NCI-H2029 treated with DMSO at 0.1 percent for 48 hours (cell line): ENCODE measurements at regions not wholly inside any gene's neighbourhood (a gene's known extent, or its start where the extent isn't known, plus 50 kb on each side); places are given as distances from the start of the nearest gene placed in this dataset.
"Not testable (repeated sequence)": the region's sequence is repeated elsewhere in the genome, so short reads cannot be mapped to it uniquely, and the experiment has no call there.

Experiments
- DNase-seq: peaks from one replicate; lab custom pipeline; 2025; lab: John Stamatoyannopoulos, UW

DNA sequence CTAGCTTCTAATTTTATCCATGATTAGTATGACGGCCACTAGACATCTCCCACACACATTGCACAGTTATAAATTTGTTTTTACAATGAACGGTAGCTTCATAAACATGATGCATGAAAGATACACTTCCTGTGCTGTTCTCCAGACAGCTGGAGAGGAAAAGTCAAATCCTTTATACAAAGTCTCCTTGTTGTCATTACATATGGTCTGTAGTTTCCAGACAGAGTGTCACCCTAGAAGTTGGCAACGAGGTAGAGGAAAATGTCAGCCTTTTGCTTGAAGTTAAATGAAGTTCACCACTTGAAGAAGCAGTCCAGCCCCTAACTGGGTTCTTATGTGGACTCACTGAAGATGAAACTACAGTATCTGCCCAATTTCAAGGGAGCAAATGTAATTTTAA lies 253.0 kb upstream of the P2RY1 start:
- DNase-seq, result no peak

- DNase-seq, result no peak
Measured at GRCh38 chr3:152583963-152584362, 251.0 kb upstream of the P2RY1 start.

DNA sequence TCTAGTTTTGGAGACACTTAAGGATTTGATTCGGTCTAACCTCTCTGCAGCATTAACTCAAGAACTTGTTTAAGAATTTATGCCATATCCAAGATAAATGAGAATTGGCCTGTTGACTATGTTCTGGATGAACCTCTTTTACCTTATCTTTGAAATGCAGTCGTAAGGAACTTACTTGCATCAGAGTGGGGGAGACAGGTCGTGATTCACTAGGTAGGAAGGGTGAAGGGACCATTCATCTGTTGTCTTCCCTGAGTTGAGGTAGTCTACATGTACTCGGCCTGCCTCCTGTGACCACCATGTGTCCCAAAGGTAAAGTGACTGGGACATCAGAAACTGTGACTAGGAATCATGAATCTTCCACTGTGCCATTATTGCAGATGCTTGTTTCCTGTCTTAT lies 248.0 kb upstream of the P2RY1 start:
- no peak for DNase-seq

DNA sequence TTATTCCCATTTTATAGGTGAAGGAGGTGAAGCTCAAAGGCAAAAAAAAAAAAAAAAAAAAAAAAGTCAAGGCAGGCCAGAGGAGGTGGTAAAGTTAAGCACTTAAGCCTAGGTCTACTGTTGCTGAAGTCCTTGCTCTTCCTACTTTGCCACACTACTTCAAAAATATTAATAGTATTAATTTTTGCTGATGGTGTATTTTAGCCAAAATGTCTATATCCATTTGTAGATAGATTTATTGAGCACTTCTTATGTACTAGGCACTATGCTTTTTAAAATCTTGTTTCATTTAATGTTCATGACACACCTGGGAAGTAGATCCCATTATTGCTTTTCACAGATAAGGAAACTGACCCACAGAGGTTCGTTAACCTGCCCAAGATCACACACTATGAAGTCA lies 247.1 kb upstream of the P2RY1 start:
- DNase-seq, result no peak

DNA sequence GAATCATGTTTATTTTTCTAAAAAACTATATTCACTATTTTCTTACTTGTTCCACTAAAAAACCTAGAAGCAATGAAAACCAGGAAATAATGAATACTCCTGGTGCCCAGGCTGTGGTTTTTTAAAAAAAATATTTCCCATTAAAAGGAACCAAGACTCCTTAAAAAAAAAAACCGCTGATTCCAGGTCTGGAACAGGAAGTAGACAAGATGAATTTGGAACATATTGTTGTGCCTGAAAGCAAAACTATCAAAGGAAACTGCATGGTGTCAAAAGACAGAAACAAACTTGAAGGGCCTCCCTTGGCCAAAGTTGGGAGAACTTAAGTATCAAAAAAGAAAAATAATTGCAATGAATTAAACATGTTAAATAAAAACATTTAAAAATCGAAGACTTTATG lies 245.3 kb upstream of the P2RY1 start:
- DNase-seq, result no peak

GRCh38 chr3:152591515-152591914 lies 243.4 kb upstream of the P2RY1 start:
- no peak for DNase-seq

- no peak for DNase-seq
Measured at GRCh38 chr3:152593242-152593641, 241.7 kb upstream of the P2RY1 start.

- no peak for DNase-seq
Measured at GRCh38 chr3:152595975-152596821, 238.7 kb upstream of the P2RY1 start.

DNA sequence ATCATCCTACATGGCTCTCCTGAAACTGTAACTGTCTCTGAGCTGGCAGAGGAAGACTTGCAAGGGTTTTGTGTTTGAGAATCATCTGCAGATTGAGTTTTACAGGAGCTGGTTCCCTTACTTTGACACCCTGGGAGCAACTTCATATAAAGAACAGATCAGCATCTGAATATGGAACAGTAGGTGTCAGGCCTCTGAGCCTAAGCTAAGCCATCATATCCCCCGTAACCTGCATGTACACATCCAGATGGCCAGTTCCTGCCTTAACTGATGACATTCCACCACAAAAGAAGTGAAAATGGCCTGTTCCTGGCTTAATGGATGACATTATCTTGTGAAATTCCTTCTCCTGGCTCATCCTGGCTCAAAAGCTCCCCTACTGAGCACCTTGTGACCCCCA lies 238.1 kb upstream of the P2RY1 start:
- not testable (repeated sequence) for DNase-seq

DNA sequence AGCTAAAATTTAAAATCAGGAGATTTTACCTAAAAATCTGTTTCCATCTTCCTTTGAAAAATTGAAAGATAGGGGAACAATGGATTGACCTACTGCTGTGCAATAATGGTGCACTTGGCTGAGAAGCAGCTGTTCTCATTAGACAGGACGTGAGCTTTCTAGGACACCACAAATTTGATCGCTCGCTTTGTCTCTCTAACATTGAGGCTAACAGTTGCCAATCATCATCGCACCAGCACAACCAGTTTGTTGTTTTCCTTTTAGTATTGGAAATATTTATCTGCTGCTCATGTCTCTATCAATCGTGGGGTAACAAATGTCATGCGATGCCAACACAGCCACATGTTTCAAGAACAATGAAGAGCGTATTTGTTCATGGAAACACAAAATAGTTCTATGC lies 228.8 kb upstream of the P2RY1 start:
- DNase-seq, result no peak

DNA sequence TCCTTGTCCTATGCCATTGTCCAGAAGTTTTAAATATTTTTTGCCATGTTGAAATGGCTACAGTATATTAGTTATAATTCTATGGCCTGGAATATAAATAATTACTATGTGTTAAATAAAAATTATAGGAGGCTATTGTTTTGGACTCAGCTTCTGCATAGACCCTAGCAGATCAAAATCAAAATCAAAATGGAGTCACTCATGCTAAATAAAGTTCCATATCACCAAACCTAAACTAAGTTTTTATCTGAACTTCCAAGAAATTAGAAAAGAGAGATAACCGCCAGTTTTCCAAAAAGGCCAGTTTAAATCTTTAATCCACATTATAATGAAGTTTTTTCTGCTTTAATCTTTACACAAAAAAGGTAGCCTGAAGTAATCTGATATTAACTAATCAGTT lies 227.8 kb upstream of the P2RY1 start:
- DNase-seq, result no peak

DNA sequence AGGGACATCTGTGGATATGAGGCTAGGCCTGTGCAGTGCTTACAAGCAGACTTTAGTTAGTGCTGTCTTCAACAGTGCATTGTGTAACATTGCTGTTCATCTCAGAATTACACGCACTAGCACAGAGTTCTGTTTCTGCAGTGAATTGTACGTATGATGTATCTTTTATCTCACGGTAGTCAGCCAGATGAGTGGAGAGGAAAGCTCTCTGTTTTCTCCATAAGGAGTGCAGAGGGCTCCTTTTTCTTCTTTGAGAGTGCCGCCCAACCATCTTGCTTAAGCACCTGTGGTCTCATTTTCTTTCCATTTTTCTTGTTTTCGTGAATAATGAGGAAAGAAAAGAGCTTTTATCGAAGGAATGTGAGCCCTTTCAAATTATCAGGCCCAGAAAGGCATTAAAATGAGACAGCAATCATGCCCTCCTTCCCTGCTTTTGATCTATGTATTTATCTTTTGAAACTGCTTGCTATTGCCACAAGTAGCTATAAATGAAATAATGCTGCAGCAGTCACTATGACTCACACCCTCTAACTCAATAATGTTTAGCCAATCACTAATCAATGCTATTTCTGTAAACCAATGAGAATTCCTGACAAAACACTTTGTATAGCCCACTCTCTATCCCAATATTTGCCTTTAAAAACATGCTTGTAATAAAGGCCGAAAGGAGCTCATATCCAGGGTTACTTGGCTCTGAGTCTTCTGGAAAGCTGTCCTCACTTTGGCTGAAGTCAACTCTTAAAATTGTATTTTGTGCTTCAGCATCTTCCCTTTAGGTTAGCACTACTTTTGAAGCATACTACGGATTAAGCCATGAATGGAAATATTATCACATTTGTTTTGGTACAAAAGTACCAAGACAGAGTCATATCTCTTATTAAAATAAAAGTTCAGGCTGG lies 226.0 kb upstream of the P2RY1 start:
- DNase-seq, result no peak

DNA sequence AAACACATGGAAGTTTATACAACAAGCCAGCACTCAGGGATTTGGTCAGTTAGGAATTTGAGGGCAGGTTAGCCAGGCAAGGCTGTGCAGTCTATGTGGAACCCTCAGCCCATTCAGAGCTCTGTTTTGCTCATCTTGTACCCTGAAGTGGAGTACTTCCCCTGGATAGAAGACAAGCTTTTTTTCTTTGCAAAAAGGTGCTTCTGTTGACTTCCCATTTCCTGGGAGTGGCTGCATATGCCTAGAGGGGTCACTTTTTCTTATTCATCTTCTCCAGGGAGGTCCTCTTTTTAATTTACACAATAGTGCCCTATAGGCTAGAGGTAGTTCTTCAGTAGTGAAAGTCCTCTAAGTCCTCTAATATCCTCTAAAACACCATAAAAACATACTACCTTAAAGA lies 225.0 kb upstream of the P2RY1 start:
- DNase-seq, result no peak

DNA sequence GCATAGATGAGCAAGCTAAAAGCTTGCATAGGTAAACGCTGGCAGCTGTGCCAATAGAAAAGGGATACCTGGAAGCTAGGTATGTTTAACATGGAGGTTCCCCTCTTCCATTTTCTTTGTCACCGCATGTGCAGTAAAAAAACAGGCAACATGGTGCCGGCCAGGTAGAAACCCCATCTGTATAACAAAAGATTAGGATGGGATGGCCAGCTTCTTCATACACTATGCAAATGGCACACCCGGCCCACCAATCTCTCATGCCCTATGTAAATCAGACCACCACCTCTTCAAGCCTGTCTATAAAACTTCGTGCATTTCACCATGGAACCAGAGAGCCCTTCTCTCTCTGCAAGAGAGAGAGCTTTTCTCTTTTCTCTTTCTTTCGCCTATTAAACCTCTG lies 224.3 kb upstream of the P2RY1 start:
- no peak for DNase-seq

DNA sequence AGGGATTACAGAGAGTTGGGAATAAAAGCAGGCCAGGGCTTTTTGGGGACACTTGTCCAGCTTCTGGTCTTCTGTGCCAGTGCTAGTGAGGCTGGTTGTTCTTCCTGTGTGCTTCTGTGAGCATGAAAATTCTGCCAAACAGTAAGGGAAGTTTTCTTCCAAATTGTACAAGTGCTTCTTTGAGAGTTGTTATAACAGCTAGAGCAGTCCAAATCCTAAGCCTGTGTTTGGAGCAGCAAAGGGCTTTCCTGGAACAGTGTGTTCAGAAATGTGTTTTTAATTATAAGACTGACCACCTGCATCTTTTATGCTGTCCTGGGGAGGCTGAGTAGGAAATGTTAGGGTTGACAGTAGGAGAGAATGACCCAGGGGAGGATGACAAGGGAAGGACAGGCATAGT lies 223.0 kb upstream of the P2RY1 start:
- no peak for DNase-seq

- DNase-seq, result no peak
Measured at GRCh38 chr3:152613851-152614250, 221.1 kb upstream of the P2RY1 start.

DNA sequence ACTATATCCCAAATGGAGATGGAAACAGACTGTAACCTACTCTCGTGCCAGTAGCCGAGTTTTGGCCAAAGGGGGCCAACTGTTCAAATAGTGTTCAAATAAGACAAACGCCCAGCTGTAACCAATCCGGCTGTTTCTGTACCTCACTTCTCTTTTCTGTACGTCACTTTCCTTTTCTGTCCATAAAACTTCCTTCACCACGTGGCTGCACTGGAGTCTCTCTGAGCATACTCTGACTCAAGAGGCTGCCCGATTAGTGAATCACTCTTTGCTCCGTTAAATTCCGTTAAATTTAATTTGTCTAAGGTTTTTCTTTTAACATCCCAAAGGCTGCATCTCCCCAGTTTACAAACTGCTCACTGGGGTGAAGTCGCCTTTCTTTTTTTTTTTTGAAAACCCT lies 219.2 kb upstream of the P2RY1 start:
- DNase-seq, result no peak

GRCh38 chr3:152617609-152618008 lies 217.3 kb upstream of the P2RY1 start:
- DNase-seq, result no peak

DNA sequence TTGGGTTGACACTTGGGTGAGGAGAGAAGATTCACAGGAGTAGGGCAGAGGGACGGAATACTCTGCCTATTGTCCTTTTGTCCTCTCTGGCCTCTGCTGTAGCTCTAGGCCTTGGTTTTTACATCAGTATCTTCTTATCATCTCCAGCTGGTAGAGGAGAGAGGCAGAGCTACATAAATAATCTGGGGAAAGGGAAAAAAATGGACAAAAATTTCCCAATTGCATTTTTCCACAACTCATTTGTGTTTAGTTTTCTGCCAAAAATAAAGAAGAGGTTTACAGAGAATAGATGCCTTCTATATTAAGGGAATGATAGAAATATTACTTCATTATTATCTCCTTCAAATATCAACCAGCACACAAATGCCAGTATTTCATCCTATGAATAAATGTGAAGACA lies 216.4 kb upstream of the P2RY1 start:
- DNase-seq, result no peak

- DNase-seq, result no peak
Measured at GRCh38 chr3:152619691-152620090, 215.2 kb upstream of the P2RY1 start.

DNA sequence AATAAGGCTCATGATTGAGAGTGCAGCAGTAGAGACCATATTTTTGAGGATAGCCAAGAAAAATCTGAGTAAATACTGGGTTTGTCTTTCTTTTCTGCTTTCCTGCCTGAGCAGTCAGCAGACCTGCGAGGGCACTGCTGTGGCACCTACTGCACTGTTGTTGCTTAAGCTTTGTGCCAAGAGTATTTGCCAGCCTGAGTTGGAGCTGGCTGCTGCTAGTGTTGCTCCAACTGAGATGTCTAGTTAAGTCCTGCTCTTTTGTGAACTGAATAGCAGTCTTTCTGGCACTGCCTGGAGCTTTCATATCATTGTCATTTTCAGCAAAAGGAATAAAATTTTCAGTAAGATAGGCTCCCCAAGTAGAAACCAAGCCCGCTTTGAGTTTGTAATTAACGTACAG lies 214.5 kb upstream of the P2RY1 start:
- no peak for DNase-seq

- DNase-seq, result no peak
Measured at GRCh38 chr3:152621006-152621868, 213.7 kb upstream of the P2RY1 start.
